Activated naive CD8-positive, alpha-beta T cell treated with anti-CD3 and anti-CD28 coated beads for 36 hours (primary cell): ENCODE measurements at regions not wholly inside any gene's neighbourhood (a gene's known extent, or its start where the extent isn't known, plus 50 kb on each side); places are given as distances from the start of the nearest gene placed in this dataset.
"Not testable (repeated sequence)": the region's sequence is repeated elsewhere in the genome, so short reads cannot be mapped to it uniquely, and the experiment has no call there.

ENCODE experiments used
- DNase-seq: peaks from one replicate; pipeline ENCODE4 v3.0.0; 2021
- H3K27ac Mint-ChIP-seq: one replicate; pipeline ENCODE4 v1.8.0; 2022; ENCODE audit warnings: mild to moderate bottlenecking, moderate library complexity, mixed read lengths
- H3K27me3 Mint-ChIP-seq: one replicate; pipeline ENCODE4 v1.8.0; 2022; ENCODE audit warnings: mild to moderate bottlenecking, mixed read lengths
- H3K36me3 Mint-ChIP-seq: one replicate; pipeline ENCODE4 v1.8.0; 2021; ENCODE audit warnings: mild to moderate bottlenecking, mixed read lengths
- H3K4me1 Mint-ChIP-seq: one replicate; pipeline ENCODE4 v1.8.0; 2021; ENCODE audit warnings: mixed read lengths
- H3K4me3 Mint-ChIP-seq: one replicate; pipeline ENCODE4 v1.8.0; 2022; ENCODE audit warnings: mild to moderate bottlenecking, moderate library complexity, mixed read lengths
- H3K9me3 Mint-ChIP-seq: one replicate; pipeline ENCODE4 v1.8.0; 2022; ENCODE audit warnings: mixed read lengths

DNA sequence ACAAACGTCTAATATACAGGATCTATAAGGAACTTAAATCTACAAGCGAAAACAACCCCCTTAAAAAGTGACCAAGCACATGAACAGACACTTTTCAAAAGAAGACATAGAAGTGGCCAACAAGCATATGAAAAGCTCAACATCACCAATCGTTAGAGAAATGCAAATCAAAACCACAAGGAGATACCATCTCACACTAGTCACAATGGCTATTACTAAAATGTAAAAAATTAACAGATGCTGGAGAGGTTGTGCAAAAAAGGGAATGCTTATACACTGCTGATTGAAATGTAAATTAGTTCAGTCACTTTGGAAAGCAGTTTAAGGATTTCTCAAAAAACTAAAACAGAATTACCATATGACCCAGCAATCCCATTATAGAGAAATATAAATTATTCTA is 1148.5 kb upstream of the FAM98A start:
- H3K4me1 Mint-ChIP-seq, result no peaks in the 10 kb centered on the region
- peaks cover 2% of the 10 kb centered on the region for H3K9me3 Mint-ChIP-seq
- H3K4me3 Mint-ChIP-seq, result no peak overlapping the region
- DNase-seq, result no peak
- H3K27ac Mint-ChIP-seq, result no peak overlapping the region
- H3K36me3 Mint-ChIP-seq, result no peaks in the 10 kb centered on the region
- H3K27me3 Mint-ChIP-seq, result no peaks in the 10 kb centered on the region

DNA sequence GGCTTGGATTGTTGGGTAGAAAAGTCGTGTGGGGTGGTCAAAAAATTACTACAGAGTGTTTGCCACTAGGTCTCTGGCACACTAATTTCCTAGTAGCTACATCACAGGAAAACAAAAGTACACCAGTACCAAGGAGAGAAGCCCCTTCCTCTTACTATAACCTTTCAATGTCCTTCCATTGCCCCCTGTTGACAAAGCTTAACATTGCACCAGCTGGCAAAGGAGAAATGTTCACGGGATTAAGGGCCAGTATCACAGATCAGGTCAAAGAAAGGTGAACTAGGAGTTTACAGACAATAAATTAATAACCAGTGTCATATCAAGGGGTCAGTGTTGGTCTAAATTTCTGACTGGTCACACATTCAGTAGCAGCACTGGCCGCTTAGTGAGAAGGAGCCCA is 1139.6 kb upstream of the FAM98A start:
- no peak for DNase-seq
- H3K4me1 Mint-ChIP-seq, result no peaks in the 10 kb centered on the region
- no peak overlapping the region for H3K4me3 Mint-ChIP-seq
- no peak overlapping the region for H3K27ac Mint-ChIP-seq
- no peaks in the 10 kb centered on the region for H3K36me3 Mint-ChIP-seq
- no peaks in the 10 kb centered on the region for H3K27me3 Mint-ChIP-seq
- H3K9me3 Mint-ChIP-seq, result no peaks in the 10 kb centered on the region

DNA sequence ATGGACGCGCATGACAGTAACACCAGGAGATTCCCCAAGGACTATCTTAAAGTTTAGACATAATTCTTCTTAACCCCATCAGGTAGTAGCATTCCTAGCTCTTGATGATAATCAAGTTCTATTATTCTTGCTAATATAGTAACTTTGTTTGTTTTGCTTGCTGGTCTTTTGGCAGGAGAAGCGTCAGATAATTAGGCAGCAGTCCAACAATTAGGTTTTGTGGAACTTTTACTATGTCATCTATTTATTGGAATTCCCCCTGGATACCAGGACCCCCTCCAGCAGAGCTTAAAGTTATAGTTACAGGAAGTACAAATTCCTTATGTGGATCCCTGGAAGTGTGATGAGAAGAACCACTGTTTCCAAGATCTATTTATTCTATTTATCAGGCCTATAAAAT is 1138.0 kb upstream of the FAM98A start:
- Mint-ChIP-seq H3K9me3 (no peaks in the 10 kb centered on the region), H3K27ac (no peak overlapping the region), H3K36me3 (no peaks in the 10 kb centered on the region), H3K4me1 (no peaks in the 10 kb centered on the region), H3K27me3 (no peaks in the 10 kb centered on the region), H3K4me3 (no peak overlapping the region)
- no peak for DNase-seq

DNA sequence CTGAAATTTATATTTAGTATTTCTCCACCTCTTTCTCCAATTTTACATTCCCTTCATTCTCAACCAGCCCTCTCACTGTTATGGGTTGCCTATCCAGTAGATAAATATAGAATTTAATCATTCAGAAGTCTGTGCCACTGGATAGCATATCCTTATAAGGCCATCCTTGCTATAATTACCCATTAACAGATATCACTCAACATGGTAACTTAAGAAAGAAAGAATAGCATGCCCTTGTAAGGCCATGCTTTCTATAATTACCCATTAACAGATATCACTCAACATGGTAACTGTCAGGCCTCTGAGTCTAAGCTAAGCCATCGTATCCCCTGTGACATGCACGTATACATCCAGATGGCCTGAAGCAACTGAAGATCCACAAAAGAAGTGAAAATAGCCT is 1137.4 kb upstream of the FAM98A start:
- no peak overlapping the region for H3K4me3 Mint-ChIP-seq
- no peaks in the 10 kb centered on the region for H3K36me3 Mint-ChIP-seq
- no peaks in the 10 kb centered on the region for H3K27me3 Mint-ChIP-seq
- no peaks in the 10 kb centered on the region for H3K4me1 Mint-ChIP-seq
- no peak for DNase-seq
- no peak overlapping the region for H3K27ac Mint-ChIP-seq
- no peaks in the 10 kb centered on the region for H3K9me3 Mint-ChIP-seq

DNA sequence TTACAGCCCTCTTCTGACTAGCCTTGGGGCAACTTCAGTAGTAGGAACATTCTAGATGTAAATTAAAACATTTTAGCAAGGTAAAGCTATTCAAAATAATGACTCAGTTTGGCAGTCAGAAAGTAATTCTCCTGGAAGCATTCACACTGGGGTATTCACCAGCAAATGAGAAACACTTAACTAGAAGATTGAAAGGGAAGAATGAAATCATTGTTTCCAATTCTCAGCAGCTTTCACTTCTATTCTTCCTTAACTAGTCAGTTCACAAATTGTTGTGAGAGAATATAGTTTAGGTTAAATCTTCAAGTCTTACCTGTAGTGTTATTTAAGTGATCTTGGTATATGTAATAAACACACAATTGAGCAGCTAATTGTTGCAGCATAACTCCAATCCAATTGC is 1135.6 kb upstream of the FAM98A start:
- no peak overlapping the region for H3K4me3 Mint-ChIP-seq
- H3K4me1 Mint-ChIP-seq, result no peaks in the 10 kb centered on the region
- H3K9me3 Mint-ChIP-seq, result peaks cover 3% of the 10 kb centered on the region
- DNase-seq, result no peak
- H3K27ac Mint-ChIP-seq, result no peak overlapping the region
- H3K27me3 Mint-ChIP-seq, result no peaks in the 10 kb centered on the region
- no peaks in the 10 kb centered on the region for H3K36me3 Mint-ChIP-seq

DNA sequence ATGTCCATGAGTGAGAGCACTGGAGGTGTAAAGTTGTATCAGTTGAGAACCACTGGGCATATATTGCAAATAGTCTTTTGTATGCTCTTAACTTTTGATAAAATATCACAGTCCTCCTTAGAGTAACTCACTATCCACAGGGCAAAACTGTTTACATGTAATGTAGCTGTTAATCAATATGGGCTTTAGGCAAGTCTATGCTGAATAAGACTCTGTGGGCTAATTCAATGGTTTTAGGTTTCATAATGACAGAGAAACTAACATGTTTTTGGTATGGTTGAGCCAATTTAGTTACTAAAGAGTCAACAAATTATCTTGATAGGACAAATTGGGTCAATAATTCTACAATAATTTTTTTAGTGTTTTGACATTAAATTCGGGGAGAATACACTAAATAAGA is 1134.9 kb upstream of the FAM98A start:
- Mint-ChIP-seq H3K36me3 (no peaks in the 10 kb centered on the region), H3K4me3 (no peak overlapping the region), H3K27me3 (no peaks in the 10 kb centered on the region), H3K9me3 (peaks cover 3% of the 10 kb centered on the region), H3K27ac (no peak overlapping the region), H3K4me1 (no peaks in the 10 kb centered on the region)
- DNase-seq, result no peak

DNA sequence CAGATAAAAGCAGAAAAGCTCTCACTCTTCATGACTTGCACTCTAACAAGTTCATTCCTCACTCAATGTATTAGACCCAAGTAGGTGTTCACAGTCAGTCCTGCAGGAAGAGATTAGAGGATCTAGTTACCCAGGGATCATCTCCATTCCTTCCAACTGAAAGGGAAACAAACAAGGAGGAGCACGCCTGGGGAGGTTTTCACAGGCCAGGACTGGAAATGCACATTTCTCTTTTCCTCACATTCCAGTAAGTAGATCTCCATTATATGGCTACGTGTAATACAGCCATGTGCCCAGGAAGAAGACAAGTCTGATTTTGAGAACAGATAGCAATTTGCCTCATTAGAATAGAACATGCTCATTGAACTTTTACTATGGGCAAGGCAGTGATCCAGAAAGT is 1132.2 kb upstream of the FAM98A start:
- H3K4me3 Mint-ChIP-seq, result no peak overlapping the region
- H3K36me3 Mint-ChIP-seq, result no peaks in the 10 kb centered on the region
- H3K9me3 Mint-ChIP-seq, result peaks cover 3% of the 10 kb centered on the region
- DNase-seq, result no peak
- H3K27ac Mint-ChIP-seq, result no peak overlapping the region
- H3K4me1 Mint-ChIP-seq, result no peaks in the 10 kb centered on the region
- H3K27me3 Mint-ChIP-seq, result no peaks in the 10 kb centered on the region

DNA sequence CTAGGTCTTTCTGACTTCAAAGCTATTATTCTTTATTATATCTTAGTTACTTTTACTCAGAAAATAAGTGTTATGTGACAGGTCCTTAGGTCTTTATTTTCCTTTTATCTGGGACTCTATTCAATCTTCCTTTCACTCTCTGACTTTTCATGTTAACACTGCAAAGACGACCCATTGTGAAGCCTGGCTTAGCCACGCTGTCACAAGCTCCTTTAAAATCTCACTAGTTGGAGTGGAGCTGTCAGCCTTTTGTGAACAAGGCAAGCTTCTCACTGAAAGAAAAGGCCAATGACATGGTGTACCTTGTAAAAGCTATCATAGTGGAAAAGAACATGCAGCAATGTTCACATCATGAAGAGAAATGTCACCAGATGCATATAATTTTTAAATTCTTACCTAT is 1130.7 kb upstream of the FAM98A start:
- no peak overlapping the region for H3K4me3 Mint-ChIP-seq
- no peak for DNase-seq
- no peak overlapping the region for H3K27ac Mint-ChIP-seq
- no peaks in the 10 kb centered on the region for H3K4me1 Mint-ChIP-seq
- H3K27me3 Mint-ChIP-seq, result no peaks in the 10 kb centered on the region
- H3K9me3 Mint-ChIP-seq, result peaks cover 3% of the 10 kb centered on the region
- H3K36me3 Mint-ChIP-seq, result no peaks in the 10 kb centered on the region

DNA sequence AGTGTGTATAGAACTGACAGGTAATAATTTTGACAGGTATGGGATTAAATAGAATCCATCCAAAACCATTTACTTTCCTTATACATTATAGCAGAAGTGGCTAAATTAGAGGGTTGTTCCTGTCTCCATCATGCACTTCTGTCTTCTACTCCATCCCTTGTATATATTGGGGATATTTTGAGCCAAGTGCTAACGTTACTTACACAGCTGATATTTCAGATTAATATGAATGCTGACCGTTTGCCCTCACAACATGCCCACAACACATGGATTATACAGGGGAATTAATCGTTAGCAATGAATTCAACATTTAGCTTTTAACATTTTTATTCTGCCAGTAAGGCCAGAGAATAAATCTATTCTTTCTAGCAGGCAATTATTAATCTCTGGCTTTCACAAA is 1125.0 kb upstream of the FAM98A start:
- no peaks in the 10 kb centered on the region for H3K36me3 Mint-ChIP-seq
- H3K4me1 Mint-ChIP-seq, result no peaks in the 10 kb centered on the region
- no peak overlapping the region for H3K4me3 Mint-ChIP-seq
- peaks cover 4% of the 10 kb centered on the region for H3K9me3 Mint-ChIP-seq
- DNase-seq, result no peak
- H3K27ac Mint-ChIP-seq, result no peak overlapping the region
- H3K27me3 Mint-ChIP-seq, result no peaks in the 10 kb centered on the region

DNA sequence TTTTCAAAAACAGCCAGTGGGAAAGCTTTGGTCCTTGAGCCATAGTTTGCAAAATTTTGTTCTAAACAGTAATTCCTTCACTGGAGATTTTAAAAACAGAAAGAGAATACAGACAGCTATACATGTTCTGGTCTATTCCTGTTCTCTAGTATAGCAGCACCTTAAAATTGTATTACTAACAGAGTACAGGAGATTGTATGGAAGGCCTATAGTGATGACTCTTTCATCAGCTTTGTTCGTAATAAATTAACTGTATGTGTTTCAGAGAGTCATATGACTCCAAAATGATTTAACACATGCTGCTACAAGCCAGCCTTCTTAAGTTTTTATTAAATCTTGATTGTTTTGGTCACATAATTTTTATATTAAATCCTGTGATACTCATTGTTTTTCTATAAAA is 1124.6 kb upstream of the FAM98A start:
- Mint-ChIP-seq H3K9me3 (peaks cover 4% of the 10 kb centered on the region), H3K4me1 (no peaks in the 10 kb centered on the region), H3K36me3 (no peaks in the 10 kb centered on the region), H3K4me3 (no peak overlapping the region), H3K27me3 (no peaks in the 10 kb centered on the region), H3K27ac (no peak overlapping the region)
- no peak for DNase-seq

DNA sequence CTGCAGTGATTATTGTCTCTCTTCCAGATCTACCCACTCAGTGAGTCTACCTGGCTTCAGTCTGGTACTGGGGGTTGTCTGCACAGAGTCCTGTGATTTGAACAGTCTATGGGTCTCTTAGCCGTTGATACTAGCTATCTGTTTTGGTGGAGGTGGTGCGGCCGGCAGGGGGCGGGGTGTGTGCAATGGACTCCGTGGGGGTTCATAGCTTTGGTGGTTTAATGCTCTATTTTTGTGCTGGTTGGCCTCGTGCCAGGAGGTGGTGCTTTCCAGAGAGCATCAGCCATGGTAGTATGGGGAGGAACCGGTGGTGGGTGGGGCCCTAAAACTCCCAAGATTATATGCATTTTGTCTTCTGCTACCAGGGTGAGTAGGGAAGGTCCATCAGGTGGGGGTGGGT is 1120.1 kb upstream of the FAM98A start:
- Mint-ChIP-seq H3K4me3 (no peak overlapping the region), H3K36me3 (no peaks in the 10 kb centered on the region), H3K4me1 (no peaks in the 10 kb centered on the region), H3K27me3 (no peaks in the 10 kb centered on the region), H3K9me3 (peaks cover 8% of the 10 kb centered on the region), H3K27ac (no peak overlapping the region)
- DNase-seq, result no peak

DNA sequence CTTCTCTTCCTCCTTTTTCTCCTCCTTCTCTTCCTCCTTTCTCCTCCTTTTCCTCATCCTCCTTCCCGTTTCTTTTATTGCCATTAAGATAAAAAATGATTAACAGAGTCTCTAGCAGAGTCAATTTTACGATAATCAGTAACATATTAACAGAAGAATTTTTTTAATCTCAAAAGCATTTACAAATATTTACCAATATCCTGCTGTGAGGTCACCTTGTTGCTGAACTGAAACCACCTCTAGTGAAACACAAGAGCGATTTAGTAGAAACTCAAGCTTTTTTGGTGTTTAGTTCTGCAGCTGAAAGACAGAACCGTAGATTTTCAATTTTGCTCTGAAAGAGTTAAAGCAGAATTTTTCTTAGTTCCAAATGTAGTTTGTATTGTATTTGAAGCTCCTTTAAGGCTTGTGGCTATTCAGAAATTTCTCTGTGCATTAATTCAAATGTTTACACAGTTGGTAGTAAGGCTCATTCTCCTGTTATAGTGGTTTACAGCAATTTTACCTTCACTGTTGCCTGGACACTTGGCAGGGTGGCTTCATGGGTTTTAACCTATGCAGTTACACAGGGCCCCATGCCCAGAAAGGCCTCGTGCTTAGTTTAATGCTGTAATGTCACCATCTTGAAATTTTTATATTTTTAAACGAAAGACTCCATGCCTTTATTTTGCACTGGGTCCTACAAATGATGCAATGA is 1106.6 kb upstream of the FAM98A start:
- Mint-ChIP-seq H3K4me3 (no peak overlapping the region), H3K27me3 (no peaks in the 10 kb centered on the region), H3K27ac (no peak overlapping the region), H3K4me1 (no peaks in the 10 kb centered on the region), H3K36me3 (no peaks in the 10 kb centered on the region), H3K9me3 (no peaks in the 10 kb centered on the region)
- no peak for DNase-seq

DNA sequence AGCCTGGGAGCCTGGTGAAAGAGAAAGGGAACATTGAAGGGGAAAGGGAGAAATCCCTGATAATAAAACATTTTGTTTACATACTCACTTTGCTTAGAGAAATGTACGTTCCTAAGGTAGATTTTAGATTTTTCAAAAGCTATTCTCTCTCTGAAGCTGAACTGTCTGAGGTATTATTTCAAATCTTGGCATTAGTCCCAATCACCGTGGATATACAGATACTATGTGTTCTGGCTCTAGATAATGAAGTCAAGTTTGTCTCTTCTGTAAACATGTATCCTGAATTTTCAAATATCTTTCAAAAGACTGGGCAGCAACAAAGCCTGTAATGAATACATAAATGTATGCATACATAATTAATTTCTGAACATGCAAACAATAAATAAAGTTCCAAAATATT is 1104.2 kb upstream of the FAM98A start:
- DNase-seq, result no peak
- Mint-ChIP-seq H3K36me3 (no peaks in the 10 kb centered on the region), H3K27ac (no peak overlapping the region), H3K9me3 (no peaks in the 10 kb centered on the region), H3K4me3 (no peak overlapping the region), H3K27me3 (no peaks in the 10 kb centered on the region), H3K4me1 (no peaks in the 10 kb centered on the region)

DNA sequence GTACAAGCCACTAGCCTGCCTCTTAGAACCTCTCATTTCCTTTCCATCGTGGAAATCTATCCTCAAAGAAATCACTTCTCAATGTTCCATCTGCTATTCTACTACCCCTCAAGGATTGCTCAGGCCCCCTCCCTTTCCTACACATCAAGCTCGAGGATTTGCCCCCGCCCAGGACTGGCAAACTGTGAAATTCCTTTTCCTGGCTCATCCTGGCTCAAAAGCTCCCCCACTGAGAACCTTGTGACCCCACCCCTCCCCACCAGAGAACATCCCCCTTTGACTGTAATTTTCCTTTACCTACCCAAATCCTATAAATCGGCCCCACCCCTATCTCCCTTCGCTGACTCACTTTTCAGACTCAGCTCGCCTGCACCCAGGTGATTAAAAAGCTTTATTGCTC is 1103.3 kb upstream of the FAM98A start:
- H3K9me3 Mint-ChIP-seq, DNase-seq, H3K27me3 Mint-ChIP-seq: not testable (repeated sequence)

DNA sequence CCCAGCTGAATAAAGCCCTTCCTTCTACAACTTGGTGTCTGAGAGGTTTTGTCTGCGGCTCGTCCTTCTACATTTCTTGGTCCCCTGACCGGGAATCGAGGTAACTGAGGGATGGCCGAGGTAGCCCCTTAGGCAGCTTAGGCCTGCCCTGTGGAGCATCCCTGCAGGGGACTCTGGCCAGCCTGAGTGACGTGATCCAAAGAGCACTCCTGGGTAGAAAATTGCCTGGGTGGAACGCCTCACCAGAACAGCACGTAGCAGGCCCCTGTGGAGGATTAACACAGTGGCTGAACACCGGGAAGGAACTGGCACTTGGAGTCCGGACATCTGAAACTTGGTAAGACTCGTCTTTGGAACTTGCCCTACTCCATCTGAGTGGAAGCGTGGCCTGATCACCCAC is 1078.5 kb upstream of the FAM98A start:
- not testable (repeated sequence) for H3K4me3 Mint-ChIP-seq, DNase-seq, H3K27ac Mint-ChIP-seq, H3K4me1 Mint-ChIP-seq, H3K9me3 Mint-ChIP-seq, H3K27me3 Mint-ChIP-seq, H3K36me3 Mint-ChIP-seq

More for the DNA sequence above, 1103.3 kb upstream of the FAM98A start:
- not testable (repeated sequence) for H3K36me3 Mint-ChIP-seq, H3K4me1 Mint-ChIP-seq, H3K4me3 Mint-ChIP-seq, H3K27ac Mint-ChIP-seq

DNA sequence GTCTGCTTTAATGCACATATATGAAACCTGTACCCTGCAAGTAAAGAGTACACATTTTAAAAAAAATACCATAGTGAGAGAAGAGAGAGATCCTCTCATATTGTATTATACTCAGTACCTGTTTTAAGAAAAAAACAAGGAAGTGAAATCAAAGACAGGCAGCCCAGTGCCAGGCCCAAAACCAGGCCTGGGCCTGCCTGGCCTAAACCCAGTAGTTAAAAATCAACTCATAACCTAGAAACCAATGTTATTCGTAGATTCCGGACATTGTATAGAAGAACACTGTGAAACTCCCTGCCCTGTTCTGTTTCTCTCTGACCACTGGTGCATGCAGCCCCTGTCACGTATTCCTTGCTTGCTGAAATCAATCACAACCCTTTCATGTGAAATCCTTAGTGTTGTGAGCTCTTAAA is 1078.0 kb upstream of the FAM98A start:
- not testable (repeated sequence) for H3K9me3 Mint-ChIP-seq, H3K27me3 Mint-ChIP-seq, DNase-seq, H3K36me3 Mint-ChIP-seq, H3K4me3 Mint-ChIP-seq, H3K4me1 Mint-ChIP-seq, H3K27ac Mint-ChIP-seq

DNA sequence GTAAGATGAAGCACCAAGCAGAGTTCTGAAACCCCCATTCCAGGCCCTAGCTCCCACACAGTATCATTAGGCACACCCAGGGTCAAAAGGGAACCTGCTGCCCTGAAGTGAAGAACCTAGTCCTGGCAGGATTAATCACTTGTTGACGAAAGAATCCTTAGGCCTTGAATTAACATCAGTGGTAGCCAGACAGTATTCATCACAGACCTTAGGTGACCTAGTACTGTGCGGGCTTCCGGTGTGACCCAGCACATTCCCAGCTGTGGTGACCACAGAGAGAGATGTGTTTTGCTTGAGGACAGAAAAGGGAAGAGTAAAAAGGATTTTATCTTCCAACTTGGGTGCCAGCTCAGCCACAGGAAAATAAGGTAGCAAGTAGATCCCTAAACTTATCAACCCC is 1071.4 kb upstream of the FAM98A start:
- Mint-ChIP-seq H3K27me3 (no peaks in the 10 kb centered on the region), H3K4me1 (no peaks in the 10 kb centered on the region), H3K4me3 (no peak overlapping the region), H3K36me3 (no peaks in the 10 kb centered on the region), H3K9me3 (no peaks in the 10 kb centered on the region), H3K27ac (no peak overlapping the region)
- DNase-seq, result no peak
